ENCODE measurements at regions not wholly inside any gene's neighbourhood (a gene's known extent, or its start where the extent isn't known, plus 50 kb on each side); places are given as distances from the start of the nearest gene placed in this dataset.

DNA sequence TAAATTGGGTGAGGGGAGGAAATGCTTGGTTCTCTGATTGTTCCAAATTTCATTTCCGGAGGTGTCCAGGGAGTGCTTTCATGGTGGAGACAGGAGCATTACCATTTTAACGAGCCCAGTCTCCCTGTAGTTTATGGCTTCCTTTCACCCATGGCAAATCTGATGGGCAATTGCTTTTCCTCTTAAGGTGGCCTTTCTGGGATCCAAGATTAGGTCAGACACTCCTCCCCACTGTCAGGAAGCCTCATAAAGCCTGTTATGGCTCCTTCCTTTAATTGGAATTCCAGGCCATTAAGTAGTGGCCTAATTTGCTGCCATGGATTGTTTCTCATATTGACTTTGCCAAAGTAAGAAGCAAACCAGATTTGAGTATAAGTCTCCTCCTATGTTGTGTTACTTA, 157.8 kb downstream of the PDCD6IP start:
- no peak for TF ChIP-seq POLR2A (IDR thresholded peaks at IDR 0.05; ENCODE audit: low read depth, low read length)
- no peak for TF ChIP-seq POLR2AphosphoS5 (IDR thresholded peaks at IDR 0.05; ENCODE audit: low read depth, low read length)
- TF ChIP-seq POU2F2 (IDR thresholded peaks at IDR 0.05; ENCODE audit: low read depth, low read length), result no peak
